HUES48 (cell line): ENCODE measurements at regions not wholly inside any gene's neighbourhood (a gene's known extent, or its start where the extent isn't known, plus 50 kb on each side); places are given as distances from the start of the nearest gene placed in this dataset.
"Not testable (repeated sequence)": the region's sequence is repeated elsewhere in the genome, so short reads cannot be mapped to it uniquely, and the experiment has no call there.

Source experiments
- H3K27ac ChIP-seq: one replicate; pipeline ENCODE4 v1.7.0; 2013; ENCODE audit warnings: low read depth, low read length, inconsistent platforms
- H3K27me3 ChIP-seq: 2 replicates; pipeline ENCODE4 v1.6.1; 2013; ENCODE audit warnings: mild to moderate bottlenecking, low read length; ENCODE audit not compliant: control insufficient read depth, insufficient read depth
- H3K36me3 ChIP-seq: 2 replicates; pipeline ENCODE4 v1.6.1; 2013; ENCODE audit warnings: low read length; ENCODE audit not compliant: control insufficient read depth, insufficient read depth
- H3K4me1 ChIP-seq: 2 replicates; pipeline ENCODE4 v1.6.1; 2013; ENCODE audit warnings: mild to moderate bottlenecking, low read length; ENCODE audit not compliant: control insufficient read depth, insufficient read depth
- H3K4me3 ChIP-seq: 2 replicates; pipeline ENCODE4 v1.5.1; 2013; ENCODE audit warnings: mild to moderate bottlenecking, low read depth, low read length
- H3K9ac ChIP-seq: 2 replicates; pipeline ENCODE4 v1.6.1; 2013; ENCODE audit warnings: mild to moderate bottlenecking, low read depth, low read length, moderate library complexity
- H3K9me3 ChIP-seq: 2 replicates; pipeline ENCODE4 v1.6.1; 2013; ENCODE audit warnings: low read length; ENCODE audit not compliant: control insufficient read depth, insufficient read depth

DNA sequence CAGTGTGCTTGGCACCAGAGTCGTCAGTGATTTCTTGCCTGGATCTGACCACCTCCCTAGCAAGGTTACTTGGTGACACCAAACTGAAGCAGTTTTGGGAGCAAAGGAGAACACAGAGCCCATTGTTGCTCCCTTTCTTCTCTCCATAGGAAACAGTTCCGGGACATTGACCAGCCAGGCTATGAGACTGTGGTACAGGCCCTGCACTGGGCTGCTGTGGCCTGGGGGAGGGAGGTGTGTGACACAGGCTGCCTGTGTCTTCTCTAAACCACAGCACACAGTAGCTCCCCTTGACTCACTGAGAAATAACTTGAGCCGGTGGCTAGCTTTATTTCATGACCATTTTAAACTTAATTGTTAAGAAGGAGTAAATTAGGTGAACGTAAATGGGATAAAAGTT, 214.8 kb upstream of the UBL3 start:
- Histone ChIP-seq H3K4me3 (no peak overlapping the region), H3K9me3 (no peaks in the 10 kb centered on the region), H3K36me3 (no peaks in the 10 kb centered on the region), H3K27me3 (no peaks in the 10 kb centered on the region), H3K27ac (no peak overlapping the region), H3K9ac (no peak overlapping the region), H3K4me1 (peaks cover 12% of the 10 kb centered on the region)

DNA sequence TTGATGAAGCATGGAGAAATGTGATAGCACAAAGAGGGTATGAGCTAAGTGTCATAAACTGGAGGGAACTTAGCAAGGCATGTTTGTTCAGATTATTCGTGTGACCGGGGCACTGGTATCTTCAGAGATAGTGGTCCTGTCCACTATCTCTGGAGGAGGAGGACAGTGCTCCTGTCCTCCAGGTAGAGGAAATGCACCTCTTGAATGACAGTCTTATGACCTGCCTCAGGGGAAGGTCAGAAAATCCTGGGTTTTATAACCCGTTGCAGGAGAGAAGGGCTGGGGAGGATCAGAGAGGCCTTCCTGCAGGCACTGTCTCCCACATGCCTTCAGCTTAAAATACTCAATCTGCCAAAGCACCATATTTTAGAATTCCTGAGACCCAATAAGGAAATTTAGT, 213.5 kb upstream of the UBL3 start:
- Histone ChIP-seq H3K9me3 (0 out of 2 replicates have a peak, but pooled peaks cover under 1% of the 10 kb centered on the region), H3K27ac (no peak overlapping the region), H3K36me3 (no peaks in the 10 kb centered on the region), H3K4me1 (peaks cover 12% of the 10 kb centered on the region), H3K27me3 (no peaks in the 10 kb centered on the region), H3K9ac (no peak overlapping the region), H3K4me3 (no peak overlapping the region)

DNA sequence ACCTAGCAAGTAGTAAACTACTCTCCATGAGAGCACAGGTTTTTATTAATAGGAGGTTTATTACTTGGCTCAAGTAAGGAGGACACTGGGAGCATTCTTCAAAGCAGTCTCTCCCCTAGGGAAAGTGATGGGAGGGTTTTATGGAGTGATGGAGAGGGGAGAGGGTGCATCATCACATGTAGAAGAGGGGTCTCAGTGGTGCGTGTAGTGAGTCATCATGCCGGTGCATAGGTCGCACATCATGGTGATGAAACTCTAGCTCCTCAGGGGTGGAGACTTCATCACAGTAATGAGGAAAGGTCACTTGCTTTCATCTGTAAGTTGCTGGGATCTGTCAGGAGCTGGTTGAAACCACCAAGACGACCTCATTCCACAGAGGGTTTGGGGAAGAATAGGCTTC, 210.8 kb upstream of the UBL3 start:
- no peak overlapping the region for H3K9ac ChIP-seq
- peaks cover 9% of the 10 kb centered on the region for H3K4me1 ChIP-seq
- peaks cover 22% of the 10 kb centered on the region for H3K9me3 ChIP-seq
- H3K36me3 ChIP-seq, result no peaks in the 10 kb centered on the region
- H3K27me3 ChIP-seq, result no peaks in the 10 kb centered on the region
- no peak overlapping the region for H3K27ac ChIP-seq
- no peak overlapping the region for H3K4me3 ChIP-seq

DNA sequence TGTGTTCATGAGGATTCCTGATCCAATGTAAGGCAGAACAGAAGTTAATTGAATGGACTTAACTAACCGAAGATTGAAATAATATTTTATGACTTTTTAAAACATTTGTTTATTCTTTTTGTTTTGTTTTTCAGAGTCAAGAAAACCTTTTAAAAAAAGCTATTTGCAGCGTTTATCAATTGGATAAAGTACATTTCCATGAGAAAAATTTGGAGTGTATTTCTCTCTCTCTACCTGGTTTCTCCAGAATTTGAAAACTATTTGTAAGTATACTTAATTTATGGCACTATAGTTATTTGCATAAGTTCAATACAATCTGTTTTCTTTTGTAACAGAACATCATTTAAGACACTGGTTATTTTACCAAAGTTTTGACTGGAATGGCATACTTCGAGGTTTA, 208.0 kb upstream of the UBL3 start:
- no peak overlapping the region for H3K4me3 ChIP-seq
- H3K27me3 ChIP-seq, result no peaks in the 10 kb centered on the region
- H3K9me3 ChIP-seq, result peaks cover 22% of the 10 kb centered on the region
- H3K9ac ChIP-seq, result no peak overlapping the region
- H3K4me1 ChIP-seq, result peaks cover 19% of the 10 kb centered on the region
- no peaks in the 10 kb centered on the region for H3K36me3 ChIP-seq
- H3K27ac ChIP-seq, result no peak overlapping the region

DNA sequence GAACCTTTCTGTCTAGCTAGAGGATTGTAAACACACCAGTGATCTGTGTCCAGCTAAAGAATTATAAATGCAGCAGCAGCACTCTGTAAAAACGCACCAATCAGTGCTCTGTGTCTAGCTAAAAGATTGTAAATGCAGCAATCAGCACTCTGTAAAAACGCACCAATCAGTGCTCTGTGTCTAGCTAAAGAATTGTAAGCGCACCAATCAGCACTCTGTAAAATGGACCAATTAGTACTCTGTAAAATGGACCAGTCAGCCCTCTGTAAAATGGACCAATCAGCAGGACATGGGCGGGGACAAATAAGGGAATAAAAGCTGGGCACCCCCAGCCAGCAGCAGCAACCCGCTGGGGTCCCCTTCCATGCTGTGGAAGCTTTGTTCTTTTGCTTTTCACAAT, 204.1 kb upstream of the UBL3 start:
- peak overlapping the region; percentile 65 for H3K27ac ChIP-seq
- H3K4me1 ChIP-seq, result peaks cover 33% of the 10 kb centered on the region
- H3K36me3 ChIP-seq, H3K9ac ChIP-seq, H3K4me3 ChIP-seq, H3K27me3 ChIP-seq: not testable (repeated sequence)
- peaks cover 22% of the 10 kb centered on the region for H3K9me3 ChIP-seq

DNA sequence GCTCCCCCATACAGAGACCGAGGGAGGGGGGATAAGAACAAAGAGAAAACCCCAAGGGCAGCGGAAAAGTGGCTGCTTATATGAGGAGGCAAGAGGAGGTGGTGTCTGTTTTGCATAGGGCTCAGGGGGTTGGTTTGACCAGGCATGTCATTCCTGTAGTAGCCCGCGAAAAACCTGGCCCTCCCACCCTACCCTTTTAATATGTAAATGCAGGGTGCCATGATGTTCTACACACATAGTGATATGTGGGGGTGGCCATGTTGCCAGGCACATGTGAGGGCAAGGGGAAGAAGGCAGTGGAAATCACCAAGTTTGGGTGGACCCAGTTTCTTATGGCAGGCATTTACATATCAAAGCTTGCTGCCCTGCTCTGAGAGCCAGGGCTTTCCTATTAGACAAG, 203.5 kb upstream of the UBL3 start:
- peaks cover 22% of the 10 kb centered on the region for H3K9me3 ChIP-seq
- no peaks in the 10 kb centered on the region for H3K36me3 ChIP-seq
- no peak overlapping the region for H3K4me3 ChIP-seq
- no peaks in the 10 kb centered on the region for H3K27me3 ChIP-seq
- H3K4me1 ChIP-seq, result peaks cover 33% of the 10 kb centered on the region
- H3K27ac ChIP-seq, result peak overlapping the region; percentile 89
- no peak overlapping the region for H3K9ac ChIP-seq

DNA sequence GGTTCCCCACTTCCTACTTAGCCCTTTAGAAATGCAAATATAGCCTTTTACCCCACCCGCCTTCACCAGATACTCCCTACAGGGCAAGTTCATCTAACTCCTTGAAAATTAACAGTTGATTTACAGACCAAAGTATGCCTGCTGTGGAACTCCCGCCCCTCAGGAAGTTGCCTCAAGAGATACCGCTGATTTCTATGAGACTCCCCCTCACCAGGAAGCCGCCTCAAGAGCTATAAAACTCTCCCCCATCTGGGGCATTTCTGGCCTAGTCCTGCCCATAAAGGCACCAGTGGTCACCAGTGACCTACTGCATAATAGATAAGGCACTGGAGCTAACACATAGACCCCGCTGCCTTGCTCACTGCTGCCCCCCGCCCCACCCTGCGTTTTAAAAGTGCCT, 201.7 kb upstream of the UBL3 start:
- Histone ChIP-seq H3K9ac (no peak overlapping the region), H3K4me1 (peaks cover 36% of the 10 kb centered on the region), H3K27me3 (no peaks in the 10 kb centered on the region)

DNA sequence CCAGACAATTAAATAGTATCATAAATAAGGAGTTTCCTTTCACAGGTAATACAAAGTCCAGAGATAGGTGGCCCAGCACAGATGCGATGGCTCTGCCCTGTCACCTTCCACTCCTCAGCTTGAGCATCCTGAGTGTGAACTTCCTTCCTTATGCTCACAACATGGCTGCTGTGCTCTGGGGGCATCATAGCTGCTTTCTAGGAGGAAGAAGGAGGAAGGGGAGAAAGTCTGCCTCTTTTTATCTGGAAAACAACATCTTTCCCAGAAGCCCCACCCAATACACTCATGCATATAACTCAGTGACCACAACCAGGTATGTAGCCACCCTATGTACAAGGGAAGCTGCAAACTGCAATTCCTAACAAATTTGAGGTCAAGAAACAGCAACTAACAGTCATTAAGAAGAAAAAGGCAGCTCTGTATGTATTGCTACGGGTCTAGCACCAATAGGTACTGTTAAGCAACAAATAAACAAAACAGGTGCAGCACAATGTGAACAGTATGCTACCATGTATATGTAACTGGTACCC, 201.2 kb upstream of the UBL3 start:
- no peaks in the 10 kb centered on the region for H3K36me3 ChIP-seq
- no peaks in the 10 kb centered on the region for H3K9me3 ChIP-seq
- H3K27me3 ChIP-seq, result no peaks in the 10 kb centered on the region
- H3K27ac ChIP-seq, result peak overlapping the region; percentile 78
- 0 out of 2 replicates have a peak overlapping the region, but pooled peaks have one; percentile 28 for H3K4me3 ChIP-seq
- peaks cover 36% of the 10 kb centered on the region for H3K4me1 ChIP-seq
- H3K9ac ChIP-seq, result no peak overlapping the region

More for the DNA sequence above, 201.7 kb upstream of the UBL3 start:
- peak overlapping the region; percentile 89 for H3K27ac ChIP-seq
- no peaks in the 10 kb centered on the region for H3K36me3 ChIP-seq
- H3K4me3 ChIP-seq, result peak overlapping the region; percentile 28; the same call in 1 of the 2 replicates
- peaks cover 5% of the 10 kb centered on the region; the same call in 1 of the 2 replicates for H3K9me3 ChIP-seq

DNA sequence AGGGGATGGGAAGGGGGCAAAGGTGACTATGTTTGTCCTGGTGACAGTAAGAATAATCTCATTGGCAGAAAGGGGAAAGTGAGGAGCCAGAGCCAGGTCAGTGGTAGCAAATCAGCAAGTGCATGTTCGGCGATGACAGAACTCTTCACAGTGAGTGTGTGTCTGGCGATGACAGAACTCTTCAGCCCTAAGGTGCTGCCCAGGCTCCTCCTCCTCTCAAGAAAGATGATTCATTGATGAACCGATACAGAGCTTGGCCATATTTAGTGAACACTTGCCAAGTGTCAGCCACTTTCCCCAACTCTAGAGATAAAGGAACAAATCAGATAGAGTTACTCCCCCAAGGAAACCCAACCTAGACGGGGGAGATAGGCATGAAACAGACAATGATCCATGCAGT, 199.3 kb upstream of the UBL3 start:
- Histone ChIP-seq H3K27me3 (no peaks in the 10 kb centered on the region), H3K4me3 (no peak overlapping the region)

DNA sequence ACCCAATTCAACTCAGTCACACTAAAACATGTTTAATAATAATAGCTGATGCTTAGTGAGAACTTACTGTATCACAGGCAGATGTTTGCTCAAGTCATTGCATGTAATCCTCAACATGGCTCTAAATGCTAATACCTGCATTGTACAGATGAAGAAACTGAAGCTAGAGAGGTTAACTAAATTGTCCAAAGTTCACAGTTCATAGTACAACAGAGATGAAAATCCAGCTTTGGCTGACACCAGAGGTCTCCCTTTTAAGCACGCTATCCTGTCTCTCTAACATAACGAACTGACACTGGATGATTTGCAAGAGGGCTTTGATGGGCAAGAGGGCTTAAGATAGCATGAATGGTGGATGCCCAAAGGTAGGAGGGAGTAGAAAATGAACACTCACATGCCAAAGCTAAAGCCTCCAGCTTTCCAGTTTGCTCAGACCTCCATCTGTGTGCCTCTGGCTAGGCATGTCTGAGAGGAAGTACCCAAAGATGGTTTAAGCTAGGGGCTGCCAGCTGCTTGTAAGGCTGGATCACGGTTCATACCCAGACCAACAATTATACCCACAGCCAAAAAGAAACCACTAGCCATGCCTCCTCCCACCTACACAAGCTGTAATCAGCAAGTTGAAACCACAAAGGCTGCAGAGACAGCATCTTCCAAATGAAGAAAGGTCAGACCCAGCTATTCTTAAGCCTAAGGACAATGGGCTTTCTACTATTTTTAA, 196.9 kb upstream of the UBL3 start:
- H3K36me3 ChIP-seq, result no peaks in the 10 kb centered on the region
- H3K27ac ChIP-seq, result no peak overlapping the region
- H3K4me1 ChIP-seq, result peaks cover 16% of the 10 kb centered on the region
- H3K9me3 ChIP-seq, result no peaks in the 10 kb centered on the region
- H3K27me3 ChIP-seq, result no peaks in the 10 kb centered on the region
- no peak overlapping the region for H3K9ac ChIP-seq
- H3K4me3 ChIP-seq, result no peak overlapping the region

More for the DNA sequence above, 199.3 kb upstream of the UBL3 start:
- Histone ChIP-seq H3K36me3 (no peaks in the 10 kb centered on the region), H3K27ac (no peak overlapping the region), H3K9me3 (no peaks in the 10 kb centered on the region), H3K9ac (no peak overlapping the region), H3K4me1 (peaks cover 36% of the 10 kb centered on the region)

DNA sequence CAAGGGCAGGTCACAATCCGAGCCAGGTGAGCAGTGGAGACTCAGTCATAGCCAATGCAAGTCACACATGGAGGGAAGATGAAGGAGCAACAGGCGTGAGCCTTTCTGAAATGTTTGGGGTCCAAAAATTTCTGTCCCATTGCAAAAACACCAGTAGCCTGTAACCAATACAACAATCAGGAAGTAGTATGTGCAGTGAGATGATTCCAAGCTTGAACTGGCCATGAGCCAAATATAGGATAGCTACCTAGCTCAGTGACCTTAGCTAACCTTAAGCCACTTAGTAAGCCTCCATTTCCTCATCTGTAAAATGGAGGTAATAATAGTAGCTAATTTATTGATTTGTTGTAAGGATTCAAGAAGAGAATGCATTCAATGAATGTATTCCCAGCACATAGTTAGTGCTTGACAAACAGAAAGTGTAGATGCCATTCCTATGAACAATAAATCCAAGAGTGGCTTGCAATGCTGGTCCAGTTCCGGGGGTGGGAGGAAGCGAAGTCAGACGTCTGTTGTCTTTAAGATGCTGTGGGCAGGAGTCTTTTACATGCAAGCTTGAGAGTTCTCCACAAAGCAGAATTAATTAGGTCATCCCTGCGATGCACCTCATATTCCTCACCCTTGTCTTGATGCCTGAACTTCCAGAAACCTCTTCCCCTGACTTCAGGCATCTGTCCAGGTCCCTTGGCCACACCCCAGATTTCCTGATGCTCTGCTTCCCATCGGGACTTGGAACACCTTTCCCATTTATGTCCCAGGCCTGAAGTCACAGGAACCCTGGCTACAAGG, 195.7 kb upstream of the UBL3 start:
- H3K9me3 ChIP-seq, result no peaks in the 10 kb centered on the region
- no peak overlapping the region for H3K27ac ChIP-seq

More for the DNA sequence above, 195.7 kb upstream of the UBL3 start:
- Histone ChIP-seq H3K36me3 (no peaks in the 10 kb centered on the region), H3K9ac (no peak overlapping the region), H3K4me1 (peaks cover 4% of the 10 kb centered on the region; the same call in 1 of the 2 replicates), H3K4me3 (no peak overlapping the region), H3K27me3 (no peaks in the 10 kb centered on the region)
